Calu3 (cell line): ENCODE measurements at regions not wholly inside any gene's neighbourhood (a gene's known extent, or its start where the extent isn't known, plus 50 kb on each side); places are given as distances from the start of the nearest gene placed in this dataset.

ENCODE experiments used
- BruUV-seq: library from RNA; stranded (reverse); fragments of 400-500 nt; replicated peaks from 2 replicates; lab custom pipeline; 2021; lab: Mats Ljungman, UMichigan
- CTCF ChIA-PET: fragments of 300-600 bp; sonication (Branson Sonifier 250); formaldehyde crosslinking; loops from one replicate; lab custom pipeline; 2022; ENCODE audit warnings: antibody characterized with exemption; lab: Charles Lee
- DNase-seq: peaks from one replicate; pipeline ENCODE4 v3.0.0; 2022
- H3K27ac Mint-ChIP-seq: one replicate; pipeline ENCODE4 v1.8.0; 2022; ENCODE audit warnings: mixed read lengths; ENCODE audit not compliant: unreplicated experiment
- H3K27me3 Mint-ChIP-seq: one replicate; pipeline ENCODE4 v1.8.0; 2022; ENCODE audit warnings: mixed read lengths; ENCODE audit not compliant: unreplicated experiment
- H3K36me3 Mint-ChIP-seq: one replicate; pipeline ENCODE4 v1.8.0; 2022; ENCODE audit warnings: mild to moderate bottlenecking, moderate library complexity, mixed read lengths; ENCODE audit not compliant: insufficient read depth, unreplicated experiment
- H3K4me1 Mint-ChIP-seq: one replicate; pipeline ENCODE4 v1.8.0; 2022; ENCODE audit warnings: mild to moderate bottlenecking, low read depth, mixed read lengths; ENCODE audit not compliant: unreplicated experiment
- H3K4me3 Mint-ChIP-seq: one replicate; pipeline ENCODE4 v1.8.0; 2022; ENCODE audit warnings: mild to moderate bottlenecking, low read depth, moderate library complexity, mixed read lengths; ENCODE audit not compliant: unreplicated experiment
- H3K9me3 Mint-ChIP-seq: one replicate; pipeline ENCODE4 v1.8.0; 2022; ENCODE audit warnings: low read depth, mixed read lengths; ENCODE audit not compliant: unreplicated experiment
- CTCF ChIP-seq: fragments of 200-600 bp; IDR thresholded peaks from one replicate; pipeline ENCODE4 v1.8.0; 2022; ENCODE audit warnings: antibody characterized with exemption; ENCODE audit not compliant: unreplicated experiment
- intact Hi-C: fragments of 100-400 bp; cut with micrococcal nuclease; formaldehyde crosslinking; loops from one replicate; pipeline ENCODE4 v1.10.0; 2022; ENCODE audit not compliant: unreplicated experiment

DNA sequence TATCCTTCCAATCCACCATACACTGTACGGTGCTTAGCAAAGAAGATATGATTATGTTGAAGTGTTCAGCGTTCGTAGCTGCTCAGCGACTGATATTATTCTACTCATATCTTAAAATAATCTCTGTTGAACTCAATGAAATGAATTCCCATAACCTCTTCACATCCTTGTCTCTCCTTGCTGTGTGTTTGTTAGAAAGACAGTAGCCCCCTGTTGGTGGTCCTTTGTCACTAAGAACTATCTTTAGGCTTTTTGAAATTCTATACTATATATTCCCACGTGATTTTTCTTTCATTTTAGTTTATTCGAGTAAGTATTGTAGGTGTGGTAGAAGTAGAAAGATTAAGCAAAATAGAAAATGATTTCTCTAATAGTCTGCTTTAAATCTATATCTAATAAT lies 762.8 kb upstream of the WWC1 start:
- H3K27me3 Mint-ChIP-seq = peaks cover 32% of the 10 kb centered on the region
- no peak overlapping the region for H3K4me3 Mint-ChIP-seq
- no peak for DNase-seq
- no peaks in the 10 kb centered on the region for H3K36me3 Mint-ChIP-seq
- H3K9me3 Mint-ChIP-seq = no peaks in the 10 kb centered on the region
- no peak for TF ChIP-seq CTCF
- no peaks in the 10 kb centered on the region for H3K4me1 Mint-ChIP-seq
- intact Hi-C loops = no loop called here
- BruUV-seq = no TSS peak
- H3K27ac Mint-ChIP-seq = no peak overlapping the region
- CTCF ChIA-PET = no interaction called here

- no TSS peak for BruUV-seq
- intact Hi-C loops = no loop called here
- Mint-ChIP-seq H3K27ac (no peak overlapping the region), H3K9me3 (no peaks in the 10 kb centered on the region), H3K4me3 (no peak overlapping the region), H3K4me1 (no peaks in the 10 kb centered on the region), H3K27me3 (peaks cover 49% of the 10 kb centered on the region), H3K36me3 (no peaks in the 10 kb centered on the region)
- CTCF ChIA-PET = no interaction called here
- no peak for DNase-seq
- no peak for TF ChIP-seq CTCF
These were observed 760.9 kb upstream of the WWC1 start for GRCh38 chr5:167530548-167530947.

- Mint-ChIP-seq H3K27me3 (peaks cover 47% of the 10 kb centered on the region), H3K27ac (no peak overlapping the region), H3K36me3 (no peaks in the 10 kb centered on the region), H3K4me3 (no peak overlapping the region), H3K4me1 (no peaks in the 10 kb centered on the region), H3K9me3 (no peaks in the 10 kb centered on the region)
- DNase-seq = no peak
- CTCF ChIA-PET = no interaction called here
- intact Hi-C loops = no loop called here
- no peak for TF ChIP-seq CTCF
- no TSS peak for BruUV-seq
These were observed 757.3 kb upstream of the WWC1 start for GRCh38 chr5:167533814-167534795.

GRCh38 chr5:167539747-167540146 lies 751.7 kb upstream of the WWC1 start:
- intact Hi-C loops = no loop called here
- Mint-ChIP-seq H3K4me1 (no peaks in the 10 kb centered on the region), H3K27ac (no peak overlapping the region), H3K9me3 (no peaks in the 10 kb centered on the region), H3K27me3 (peaks cover 21% of the 10 kb centered on the region), H3K36me3 (no peaks in the 10 kb centered on the region), H3K4me3 (no peak overlapping the region)
- no TSS peak for BruUV-seq
- CTCF ChIA-PET = no interaction called here
- DNase-seq = no peak
- no peak for TF ChIP-seq CTCF
